NB4 (cell line): ENCODE measurements at regions not wholly inside any gene's neighbourhood (a gene's known extent, or its start where the extent isn't known, plus 50 kb on each side); places are given as distances from the start of the nearest gene placed in this dataset.

Source experiments
- POLR2A ChIP-seq: IDR thresholded peaks from 2 replicates; pipeline ENCODE4 v1.6.1; 2011; ENCODE audit warnings: mild to moderate bottlenecking; ENCODE audit not compliant: insufficient read length; ENCODE audit errors: extremely low read depth
- TF ChIP-seq, protein P1 (sequence below): IDR thresholded peaks from 2 replicates; pipeline ENCODE4 v1.6.1; 2011; ENCODE audit warnings: low read depth, low read length

- TF ChIP-seq, protein P1, sequence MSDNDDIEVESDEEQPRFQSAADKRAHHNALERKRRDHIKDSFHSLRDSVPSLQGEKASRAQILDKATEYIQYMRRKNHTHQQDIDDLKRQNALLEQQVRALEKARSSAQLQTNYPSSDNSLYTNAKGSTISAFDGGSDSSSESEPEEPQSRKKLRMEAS: no peak
- no peak for TF ChIP-seq POLR2A
These were observed 136.2 kb upstream of the TMEM106B start for GRCh38 chr7:12074889-12075288.
